Osteoblast (primary cell): ENCODE measurements at regions not wholly inside any gene's neighbourhood (a gene's known extent, or its start where the extent isn't known, plus 50 kb on each side); places are given as distances from the start of the nearest gene placed in this dataset.
"Not testable (repeated sequence)": the region's sequence is repeated elsewhere in the genome, so short reads cannot be mapped to it uniquely, and the experiment has no call there.

Experiments used
- DNase-seq: peaks from one replicate; pipeline ENCODE4 v3.0.0; 2011; ENCODE audit warnings: low spot score, mixed read lengths; ENCODE audit not compliant: insufficient read length; ENCODE audit errors: missing footprints
- H2AFZ ChIP-seq: 2 replicates; pipeline ENCODE4 v1.6.0; 2011; ENCODE audit warnings: mild to moderate bottlenecking, low read length
- H3K27ac ChIP-seq: 2 replicates; pipeline ENCODE4 v1.5.1; 2011; ENCODE audit warnings: mild to moderate bottlenecking, low read depth, low read length, moderate library complexity
- H3K27me3 ChIP-seq: 2 replicates; pipeline ENCODE4 v1.6.0; 2012; ENCODE audit warnings: mild to moderate bottlenecking, control low read depth, inconsistent platforms, low read length, moderate library complexity; ENCODE audit not compliant: insufficient read depth
- H3K36me3 ChIP-seq: 2 replicates; pipeline ENCODE4 v1.5.1; 2011; ENCODE audit warnings: mild to moderate bottlenecking, low read length, control low read depth, moderate library complexity; ENCODE audit not compliant: insufficient read depth
- H3K4me1 ChIP-seq: 2 replicates; pipeline ENCODE4 v1.5.1; 2011; ENCODE audit warnings: mild to moderate bottlenecking, low read length, control low read depth, moderate library complexity; ENCODE audit not compliant: insufficient read depth
- H3K4me2 ChIP-seq: 2 replicates; pipeline ENCODE4 v1.6.0; 2011; ENCODE audit warnings: mild to moderate bottlenecking, low read length; ENCODE audit not compliant: insufficient read depth
- H3K4me3 ChIP-seq: fragments of 200-600 bp; sonication (generic); 3 replicates; pipeline ENCODE4 v1.5.1; 2012; ENCODE audit warnings: mild to moderate bottlenecking, low read length, inconsistent platforms; ENCODE audit not compliant: insufficient read depth
- H3K79me2 ChIP-seq: 2 replicates; pipeline ENCODE4 v1.6.0; 2012; ENCODE audit warnings: mild to moderate bottlenecking, low read length, control low read depth, inconsistent platforms; ENCODE audit not compliant: insufficient read depth
- H3K9me3 ChIP-seq: 2 replicates; pipeline ENCODE4 v1.5.1; 2011; ENCODE audit warnings: low read depth, low read length, control low read depth
- H4K20me1 ChIP-seq: 2 replicates; pipeline ENCODE4 v1.6.0; 2012; ENCODE audit warnings: mild to moderate bottlenecking, low read length, control low read depth; ENCODE audit not compliant: insufficient read depth
- TF ChIP-seq, protein P1 (sequence below): IDR thresholded peaks from 2 replicates; pipeline ENCODE4 v1.5.1; 2011; ENCODE audit warnings: mild to moderate bottlenecking, low read depth, low read length, moderate library complexity; ENCODE audit errors: extremely low read depth

GRCh38 chr3:11906407-11906806, 59.7 kb upstream of the TAMM41 start:
- Histone ChIP-seq H3K36me3 (no peaks in the 10 kb centered on the region), H3K79me2 (no peaks in the 10 kb centered on the region), H4K20me1 (no peaks in the 10 kb centered on the region), H3K27ac (no peak overlapping the region), H3K4me3 (no peak overlapping the region), H3K4me2 (no peak overlapping the region), H3K4me1 (no peaks in the 10 kb centered on the region), H3K27me3 (no peaks in the 10 kb centered on the region), H2AFZ (no peak overlapping the region), H3K9me3 (no peaks in the 10 kb centered on the region)
- DNase-seq, result no peak
- TF ChIP-seq, protein P1, sequence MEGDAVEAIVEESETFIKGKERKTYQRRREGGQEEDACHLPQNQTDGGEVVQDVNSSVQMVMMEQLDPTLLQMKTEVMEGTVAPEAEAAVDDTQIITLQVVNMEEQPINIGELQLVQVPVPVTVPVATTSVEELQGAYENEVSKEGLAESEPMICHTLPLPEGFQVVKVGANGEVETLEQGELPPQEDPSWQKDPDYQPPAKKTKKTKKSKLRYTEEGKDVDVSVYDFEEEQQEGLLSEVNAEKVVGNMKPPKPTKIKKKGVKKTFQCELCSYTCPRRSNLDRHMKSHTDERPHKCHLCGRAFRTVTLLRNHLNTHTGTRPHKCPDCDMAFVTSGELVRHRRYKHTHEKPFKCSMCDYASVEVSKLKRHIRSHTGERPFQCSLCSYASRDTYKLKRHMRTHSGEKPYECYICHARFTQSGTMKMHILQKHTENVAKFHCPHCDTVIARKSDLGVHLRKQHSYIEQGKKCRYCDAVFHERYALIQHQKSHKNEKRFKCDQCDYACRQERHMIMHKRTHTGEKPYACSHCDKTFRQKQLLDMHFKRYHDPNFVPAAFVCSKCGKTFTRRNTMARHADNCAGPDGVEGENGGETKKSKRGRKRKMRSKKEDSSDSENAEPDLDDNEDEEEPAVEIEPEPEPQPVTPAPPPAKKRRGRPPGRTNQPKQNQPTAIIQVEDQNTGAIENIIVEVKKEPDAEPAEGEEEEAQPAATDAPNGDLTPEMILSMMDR, result no peak

- Histone ChIP-seq H3K36me3 (no peaks in the 10 kb centered on the region), H3K4me3 (no peak overlapping the region), H3K27ac (no peak overlapping the region), H3K79me2 (no peaks in the 10 kb centered on the region), H3K9me3 (no peaks in the 10 kb centered on the region), H3K4me1 (no peaks in the 10 kb centered on the region), H4K20me1 (no peaks in the 10 kb centered on the region), H3K4me2 (no peak overlapping the region), H3K27me3 (no peaks in the 10 kb centered on the region), H2AFZ (no peak overlapping the region)
- no peak for DNase-seq
- TF ChIP-seq, protein P1, result no peak
These were observed 61.3 kb upstream of the TAMM41 start for GRCh38 chr3:11907667-11908660.

GRCh38 chr3:11908981-11909698, 62.5 kb upstream of the TAMM41 start:
- Histone ChIP-seq H2AFZ (no peak overlapping the region), H4K20me1 (no peaks in the 10 kb centered on the region), H3K4me2 (no peak overlapping the region), H3K79me2 (no peaks in the 10 kb centered on the region), H3K27ac (no peak overlapping the region), H3K4me1 (no peaks in the 10 kb centered on the region), H3K9me3 (no peaks in the 10 kb centered on the region), H3K36me3 (no peaks in the 10 kb centered on the region), H3K4me3 (no peak overlapping the region), H3K27me3 (no peaks in the 10 kb centered on the region)
- no peak for DNase-seq
- TF ChIP-seq, protein P1, result no peak

- DNase-seq, result no peak
- Histone ChIP-seq H3K79me2 (no peaks in the 10 kb centered on the region), H3K4me3 (no peak overlapping the region), H3K4me1 (no peaks in the 10 kb centered on the region), H3K36me3 (no peaks in the 10 kb centered on the region), H4K20me1 (no peaks in the 10 kb centered on the region), H3K27me3 (no peaks in the 10 kb centered on the region), H3K27ac (no peak overlapping the region), H2AFZ (no peak overlapping the region), H3K4me2 (no peak overlapping the region), H3K9me3 (no peaks in the 10 kb centered on the region)
- TF ChIP-seq, protein P1, result no peak
These were observed 63.0 kb upstream of the TAMM41 start for GRCh38 chr3:11909726-11910125.

DNA sequence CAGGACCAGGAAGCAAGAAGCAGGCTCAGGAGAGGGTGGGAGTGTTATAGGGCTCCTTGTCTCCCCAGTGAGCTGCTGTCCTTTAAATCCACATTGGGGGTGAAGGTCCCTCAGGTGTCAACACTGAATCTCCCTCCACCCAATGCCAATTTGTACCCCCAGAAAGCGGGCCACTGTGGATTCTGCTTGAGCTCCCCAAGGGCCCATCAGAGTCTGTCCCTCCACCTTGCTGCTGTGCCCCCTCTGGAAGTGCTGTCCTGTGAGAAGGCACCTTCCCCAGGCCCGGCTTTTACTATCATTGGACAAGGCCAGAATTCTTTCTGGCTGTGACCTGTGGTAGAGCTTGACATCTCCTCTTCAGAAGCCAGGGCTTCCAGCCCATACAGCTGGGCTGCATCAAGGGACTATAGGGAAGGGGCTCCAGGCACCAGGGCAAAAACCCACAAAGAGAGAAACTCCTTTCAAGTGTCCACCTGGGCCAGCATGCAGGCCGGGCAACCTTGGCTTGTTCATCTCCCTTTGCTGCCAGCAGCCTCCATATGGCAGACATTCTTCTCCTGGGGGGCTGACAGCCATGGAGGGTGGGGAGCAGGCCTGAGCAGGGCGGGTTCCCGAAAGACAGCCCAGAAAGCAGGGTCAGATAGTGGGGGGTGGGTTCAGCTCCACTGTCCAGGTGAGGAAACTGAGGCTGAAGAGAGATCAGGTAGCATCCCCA, 63.7 kb upstream of the TAMM41 start:
- H3K27me3 ChIP-seq, H3K4me1 ChIP-seq, H4K20me1 ChIP-seq, H2AFZ ChIP-seq, H3K9me3 ChIP-seq, H3K4me2 ChIP-seq, H3K27ac ChIP-seq, H3K36me3 ChIP-seq, H3K4me3 ChIP-seq, DNase-seq, H3K79me2 ChIP-seq: not testable (repeated sequence)
